NT2/D1 (cell line): ENCODE measurements at regions not wholly inside any gene's neighbourhood (a gene's known extent, or its start where the extent isn't known, plus 50 kb on each side); places are given as distances from the start of the nearest gene placed in this dataset.

Experiments used
- DNase-seq: peaks from one replicate; pipeline ENCODE4 v3.0.0-alpha.2; 2011; ENCODE audit warnings: low read depth, low spot score
- H3K27me3 ChIP-seq: 2 replicates; pipeline ENCODE4 v1.6.0; 2011; ENCODE audit warnings: mild to moderate bottlenecking; ENCODE audit not compliant: insufficient read length, insufficient read depth
- H3K36me3 ChIP-seq: 2 replicates; pipeline ENCODE4 v1.6.1; 2011; ENCODE audit warnings: mild to moderate bottlenecking, low read length, mixed read lengths; ENCODE audit not compliant: insufficient read depth, insufficient read length
- H3K4me1 ChIP-seq: 2 replicates; pipeline ENCODE4 v1.5.1; 2011; ENCODE audit not compliant: insufficient read depth, insufficient read length
- H3K4me3 ChIP-seq: 2 replicates; pipeline ENCODE4 v1.5.1; 2011; ENCODE audit warnings: low read depth; ENCODE audit not compliant: insufficient read length
- H3K9ac ChIP-seq: 2 replicates; pipeline ENCODE4 v1.6.0; 2011; ENCODE audit warnings: low read depth; ENCODE audit not compliant: insufficient read length
- H3K9me3 ChIP-seq: 2 replicates; pipeline ENCODE4 v1.5.1; 2011; ENCODE audit warnings: mild to moderate bottlenecking, low read length; ENCODE audit not compliant: insufficient read depth
- SUZ12 ChIP-seq: IDR thresholded peaks from 2 replicates; pipeline ENCODE4 v1.6.1; 2011; ENCODE audit not compliant: insufficient read length, insufficient read depth; ENCODE audit errors: extremely low read depth
- YY1 ChIP-seq: IDR thresholded peaks from 2 replicates; pipeline ENCODE4 v1.6.1; 2011; ENCODE audit not compliant: insufficient read length, insufficient read depth
- ZNF274 ChIP-seq: IDR thresholded peaks from 2 replicates; pipeline ENCODE4 v1.6.1; 2011; ENCODE audit warnings: mild to moderate bottlenecking, low read depth, low read length

GRCh38 chr14:87579036-87579435 lies 413.9 kb downstream of the GALC start:
- no peak overlapping the region for H3K4me3 ChIP-seq
- H3K36me3 ChIP-seq = no peaks in the 10 kb centered on the region
- H3K27me3 ChIP-seq = no peaks in the 10 kb centered on the region
- no peak for DNase-seq
- TF ChIP-seq SUZ12 (no peak), ZNF274 (no peak), YY1 (no peak)
- H3K9me3 ChIP-seq = no peaks in the 10 kb centered on the region
- no peak overlapping the region for H3K9ac ChIP-seq
- H3K4me1 ChIP-seq = no peaks in the 10 kb centered on the region

GRCh38 chr14:87575378-87575777 lies 417.6 kb downstream of the GALC start:
- H3K9me3 ChIP-seq = no peaks in the 10 kb centered on the region
- no peak overlapping the region for H3K4me3 ChIP-seq
- no peaks in the 10 kb centered on the region for H3K27me3 ChIP-seq
- DNase-seq = no peak
- H3K4me1 ChIP-seq = no peaks in the 10 kb centered on the region
- H3K36me3 ChIP-seq = no peaks in the 10 kb centered on the region
- H3K9ac ChIP-seq = no peak overlapping the region
- no peak for TF ChIP-seq YY1
- no peak for TF ChIP-seq SUZ12
- TF ChIP-seq ZNF274 = no peak

GRCh38 chr14:87573591-87573990 lies 419.4 kb downstream of the GALC start:
- no peaks in the 10 kb centered on the region for H3K27me3 ChIP-seq
- no peak for DNase-seq
- TF ChIP-seq YY1 (no peak), SUZ12 (no peak), ZNF274 (no peak)
- no peaks in the 10 kb centered on the region for H3K36me3 ChIP-seq
- H3K4me3 ChIP-seq = no peak overlapping the region
- H3K4me1 ChIP-seq = no peaks in the 10 kb centered on the region
- H3K9me3 ChIP-seq = no peaks in the 10 kb centered on the region
- no peak overlapping the region for H3K9ac ChIP-seq

GRCh38 chr14:87567618-87568295 lies 425.2 kb downstream of the GALC start:
- Histone ChIP-seq H3K36me3 (no peaks in the 10 kb centered on the region), H3K9me3 (peaks cover 5% of the 10 kb centered on the region; the same call in 1 of the 2 replicates), H3K9ac (no peak overlapping the region), H3K4me3 (no peak overlapping the region), H3K4me1 (no peaks in the 10 kb centered on the region), H3K27me3 (no peaks in the 10 kb centered on the region)
- no peak for DNase-seq
- TF ChIP-seq ZNF274 (no peak), YY1 (no peak), SUZ12 (no peak)

- H3K4me3 ChIP-seq = no peak overlapping the region
- no peaks in the 10 kb centered on the region for H3K36me3 ChIP-seq
- TF ChIP-seq ZNF274 (no peak), YY1 (no peak), SUZ12 (no peak)
- H3K9me3 ChIP-seq = peaks cover 5% of the 10 kb centered on the region; the same call in 1 of the 2 replicates
- no peak overlapping the region for H3K9ac ChIP-seq
- H3K27me3 ChIP-seq = no peaks in the 10 kb centered on the region
- no peak for DNase-seq
- H3K4me1 ChIP-seq = no peaks in the 10 kb centered on the region
These were observed 426.0 kb downstream of the GALC start for GRCh38 chr14:87566991-87567390.

GRCh38 chr14:87547536-87547935 lies 445.4 kb downstream of the GALC start:
- H3K4me1 ChIP-seq = no peaks in the 10 kb centered on the region
- H3K27me3 ChIP-seq = no peaks in the 10 kb centered on the region
- no peak for TF ChIP-seq ZNF274
- TF ChIP-seq YY1 = no peak
- no peak for TF ChIP-seq SUZ12
- H3K4me3 ChIP-seq = no peak overlapping the region
- H3K9me3 ChIP-seq = no peaks in the 10 kb centered on the region
- H3K36me3 ChIP-seq = no peaks in the 10 kb centered on the region
- DNase-seq = no peak
- no peak overlapping the region for H3K9ac ChIP-seq

- Histone ChIP-seq H3K9ac (no peak overlapping the region), H3K27me3 (no peaks in the 10 kb centered on the region), H3K4me1 (no peaks in the 10 kb centered on the region), H3K36me3 (no peaks in the 10 kb centered on the region), H3K4me3 (no peak overlapping the region), H3K9me3 (no peaks in the 10 kb centered on the region)
- DNase-seq = no peak
- TF ChIP-seq ZNF274 (no peak), YY1 (no peak), SUZ12 (no peak)
These were observed 450.7 kb downstream of the GALC start for GRCh38 chr14:87542288-87542687.
